HL-60 (cell line): ENCODE measurements at regions not wholly inside any gene's neighbourhood (a gene's known extent, or its start where the extent isn't known, plus 50 kb on each side); places are given as distances from the start of the nearest gene placed in this dataset.

ENCODE experiments used
- DNase-seq, 2 experiments: peaks; one replicate each; pipeline ENCODE4 v3.0.0-alpha.2; 2010 to 2020; ENCODE audit warnings: low read depth in 1 of 2, low spot score in 1 of 2
- H3K27ac ChIP-seq: fragments of 250-450 bp; sonication (Bioruptor Pico); replicated peaks from 2 replicates; pipeline ENCODE4 v1.5.1; 2020; ENCODE audit warnings: mild to moderate bottlenecking, moderate library complexity
- H3K27me3 ChIP-seq: fragments of 250-450 bp; sonication (Bioruptor Pico); 2 replicates; pipeline ENCODE4 v1.5.1; 2021; ENCODE audit warnings: mild to moderate bottlenecking, moderate library complexity; ENCODE audit not compliant: insufficient read depth, poor library complexity, severe bottlenecking
- H3K4me3 ChIP-seq: replicated peaks from 2 replicates; pipeline ENCODE4 v1.5.1; 2011; ENCODE audit warnings: mild to moderate bottlenecking, control low read depth, low read length; ENCODE audit not compliant: insufficient read depth
- CTCF ChIP-seq: IDR thresholded peaks from one replicate; pipeline ENCODE4 v1.5.1; 2011; ENCODE audit warnings: low read length, control low read depth, inconsistent platforms; ENCODE audit not compliant: insufficient read depth
- GABPA ChIP-seq: IDR thresholded peaks from 2 replicates; pipeline ENCODE4 v1.6.1; 2012; ENCODE audit warnings: low read depth
- POLR2AphosphoS5 ChIP-seq: IDR thresholded peaks from 2 replicates; pipeline ENCODE4 v1.6.1; 2012; ENCODE audit warnings: low read depth
- REST ChIP-seq: IDR thresholded peaks from 2 replicates; pipeline ENCODE4 v1.6.1; 2012; ENCODE audit warnings: low read depth; ENCODE audit not compliant: insufficient replicate concordance
- SPI1 ChIP-seq: IDR thresholded peaks from 2 replicates; pipeline ENCODE4 v1.6.1; 2012; ENCODE audit warnings: low read depth, mild to moderate bottlenecking, borderline replicate concordance

GRCh38 chr13:74687442-74688182, 553.4 kb upstream of the KLF12 start:
- DNase-seq, result no peak
- H3K27ac ChIP-seq, result no peak overlapping the region
- H3K4me3 ChIP-seq, result no peak overlapping the region
- no peak for TF ChIP-seq POLR2AphosphoS5
- no peak for TF ChIP-seq GABPA
- no peak for TF ChIP-seq SPI1
- no peak for TF ChIP-seq CTCF
- no peak for TF ChIP-seq REST
- H3K27me3 ChIP-seq, result no peaks in the 10 kb centered on the region

GRCh38 chr13:74683411-74683810, 549.2 kb upstream of the KLF12 start:
- Histone ChIP-seq H3K4me3 (no peak overlapping the region), H3K27ac (no peak overlapping the region), H3K27me3 (no peaks in the 10 kb centered on the region)
- TF ChIP-seq GABPA (no peak), POLR2AphosphoS5 (no peak), REST (no peak), CTCF (no peak), SPI1 (no peak)
- DNase-seq, result no peak

GRCh38 chr13:74682746-74683145, 548.5 kb upstream of the KLF12 start:
- Histone ChIP-seq H3K27me3 (no peaks in the 10 kb centered on the region), H3K4me3 (no peak overlapping the region), H3K27ac (no peak overlapping the region)
- no peak for DNase-seq
- TF ChIP-seq REST (no peak), CTCF (no peak)
